Suprapubic skin (tissue), 3 donors: ENCODE measurements at regions not wholly inside any gene's neighbourhood (a gene's known extent, or its start where the extent isn't known, plus 50 kb on each side); places are given as distances from the start of the nearest gene placed in this dataset.

Experiments used
- CTCF ChIP-seq, 2 donors: fragments of 200-600 bp in 1 of 2; fragments of 450-650 bp in 1 of 2; sonication (generic) in 1 of 2; IDR thresholded peaks; one replicate each; pipeline ENCODE4 v1.5.1; 2016 to 2019; ENCODE audit warnings: antibody characterized with exemption in 2 of 2, mild to moderate bottlenecking in 1 of 2, moderate library complexity in 1 of 2
- POLR2A ChIP-seq, 2 donors: fragments of 450-650 bp; IDR thresholded peaks; one replicate each; pipeline ENCODE4 v1.6.1; 2017; ENCODE audit warnings: antibody characterized with exemption in 2 of 2, mild to moderate bottlenecking in 2 of 2, moderate library complexity in 2 of 2

GRCh38 chr12:92295523-92295922, 149.9 kb upstream of the BTG1 start:
- TF ChIP-seq CTCF (IDR thresholded peaks at IDR 0.05) (no peak), POLR2A (IDR thresholded peaks at IDR 0.05) (no peak)
